OCI-LY7 (cell line): ENCODE measurements at regions not wholly inside any gene's neighbourhood (a gene's known extent, or its start where the extent isn't known, plus 50 kb on each side); places are given as distances from the start of the nearest gene placed in this dataset.

Experiments
- BruUV-seq: library from RNA; stranded (reverse); fragments of 400-500 nt; replicated peaks from 2 replicates; lab custom pipeline; 2021; lab: Mats Ljungman, UMichigan
- CTCF ChIA-PET: fragments of 300-600 bp; sonication (Branson Sonifier 250); formaldehyde crosslinking; loops from one replicate; lab custom pipeline; 2022; ENCODE audit warnings: antibody characterized with exemption; ENCODE audit not compliant: unreplicated experiment; lab: Charles Lee
- POLR2A ChIA-PET: fragments of 300-600 bp; sonication (Branson Sonifier 250); formaldehyde crosslinking; loops from one replicate; lab custom pipeline; 2022; ENCODE audit warnings: antibody characterized with exemption; lab: Charles Lee
- DNase-seq: peaks from one replicate; pipeline ENCODE4 v3.0.0-alpha.2; 2015; ENCODE audit warnings: low spot score
- H2AFZ ChIP-seq: fragments of 200-600 bp; sonication (generic), shearing (Covaris generic); 2 replicates; pipeline ENCODE4 v1.6.1; 2014; ENCODE audit warnings: mild to moderate bottlenecking, antibody characterized with exemption, low read length, moderate library complexity
- H3K27ac ChIP-seq: fragments of 200-600 bp; sonication (generic); 2 replicates; pipeline ENCODE4 v1.5.1; 2014; ENCODE audit warnings: mixed run types, low read depth, mild to moderate bottlenecking, moderate library complexity, low read length, inconsistent platforms; ENCODE audit not compliant: poor library complexity, severe bottlenecking
- H3K36me3 ChIP-seq: fragments of 200-600 bp; sonication (generic); 2 replicates; pipeline ENCODE4 v1.6.1; 2014; ENCODE audit warnings: mild to moderate bottlenecking, antibody characterized with exemption, low read length, moderate library complexity, mixed read lengths; ENCODE audit not compliant: insufficient read depth
- H3K4me1 ChIP-seq: fragments of 200-600 bp; sonication (generic); 2 replicates; pipeline ENCODE4 v1.5.1; 2014; ENCODE audit warnings: mild to moderate bottlenecking, low read length; ENCODE audit not compliant: insufficient read depth, poor library complexity, severe bottlenecking
- H3K4me2 ChIP-seq: fragments of 200-600 bp; sonication (generic); 2 replicates; pipeline ENCODE4 v1.6.1; 2014; ENCODE audit warnings: mild to moderate bottlenecking, low read length
- H3K4me3 ChIP-seq: fragments of 200-600 bp; sonication (generic); 2 replicates; pipeline ENCODE4 v1.5.1; 2014; ENCODE audit warnings: mild to moderate bottlenecking, low read depth, low read length; ENCODE audit not compliant: poor library complexity, severe bottlenecking
- H3K79me2 ChIP-seq: fragments of 200-600 bp; sonication (generic); 2 replicates; pipeline ENCODE4 v1.6.1; 2016; ENCODE audit warnings: low read depth, mild to moderate bottlenecking, low read length, moderate library complexity, mixed read lengths; ENCODE audit not compliant: insufficient read depth
- H3K9me2 ChIP-seq: fragments of 200-600 bp; sonication (generic); 2 replicates; pipeline ENCODE4 v1.6.1; 2016; ENCODE audit warnings: mild to moderate bottlenecking, low read length, mixed read lengths; ENCODE audit not compliant: insufficient read depth
- H3K9me3 ChIP-seq: fragments of 200-600 bp; sonication (generic); 2 replicates; pipeline ENCODE4 v1.6.1; 2014; ENCODE audit warnings: mild to moderate bottlenecking, mixed run types, low read length, mixed read lengths
- H4K20me1 ChIP-seq: fragments of 200-600 bp; sonication (generic); 2 replicates; pipeline ENCODE4 v1.6.1; 2014; ENCODE audit warnings: mild to moderate bottlenecking, antibody characterized with exemption, low read length, moderate library complexity, mixed read lengths; ENCODE audit not compliant: insufficient read depth
- CTCF ChIP-seq: fragments of 200-600 bp; sonication (generic); conservative IDR thresholded peaks from 2 replicates; pipeline ENCODE4 v1.5.1; 2014; ENCODE audit warnings: mild to moderate bottlenecking, antibody characterized with exemption, low read length, moderate library complexity, mixed read lengths
- EZH2phosphoT487 ChIP-seq: fragments of 200-600 bp; sonication (generic); IDR thresholded peaks from 2 replicates; pipeline ENCODE4 v1.6.1; 2018; ENCODE audit warnings: low read depth, borderline replicate concordance, mild to moderate bottlenecking, mixed run types, antibody characterized with exemption, low read length, moderate library complexity, mixed read lengths
- intact Hi-C: fragments of 100-400 bp; cut with micrococcal nuclease; formaldehyde crosslinking; loops from one replicate; pipeline ENCODE4 v1.10.0; 2022; ENCODE audit not compliant: unreplicated experiment

- TF ChIP-seq CTCF = no peak
- TF ChIP-seq EZH2phosphoT487 = no peak
- H3K4me1 ChIP-seq = no peaks in the 10 kb centered on the region
- no peaks in the 10 kb centered on the region for H3K9me2 ChIP-seq
- no peaks in the 10 kb centered on the region for H3K36me3 ChIP-seq
- no peaks in the 10 kb centered on the region for H3K9me3 ChIP-seq
- no peak overlapping the region for H2AFZ ChIP-seq
- H3K4me3 ChIP-seq = no peak overlapping the region
- no peak for DNase-seq
- H4K20me1 ChIP-seq = no peaks in the 10 kb centered on the region
- intact Hi-C loops = no loop called here
- BruUV-seq = no TSS peak
- no peak overlapping the region for H3K27ac ChIP-seq
- no peak overlapping the region for H3K4me2 ChIP-seq
- ChIA-PET POLR2A (interaction anchor here (0.6 kb wide), 1 partner anchor 440 kb away, joined by 3 read pairs; no protein-coding TSS in a partner anchor), CTCF (no interaction called here)
- H3K79me2 ChIP-seq = no peaks in the 10 kb centered on the region
Measured at GRCh38 chr15:26214290-26214689, 351.2 kb upstream of the ATP10A start.

GRCh38 chr15:26213427-26213826 lies 350.3 kb upstream of the ATP10A start:
- POLR2A ChIA-PET = no interaction called here
- H3K4me2 ChIP-seq = no peak overlapping the region
- no peak for TF ChIP-seq EZH2phosphoT487
- no peak for TF ChIP-seq CTCF
- BruUV-seq = no TSS peak
- no peaks in the 10 kb centered on the region for H3K4me1 ChIP-seq
- no peaks in the 10 kb centered on the region for H4K20me1 ChIP-seq
- no peaks in the 10 kb centered on the region for H3K9me3 ChIP-seq
- H3K79me2 ChIP-seq = no peaks in the 10 kb centered on the region
- no peaks in the 10 kb centered on the region for H3K36me3 ChIP-seq
- no peak overlapping the region for H2AFZ ChIP-seq
- CTCF ChIA-PET = no interaction called here
- H3K4me3 ChIP-seq = no peak overlapping the region
- no peak overlapping the region for H3K27ac ChIP-seq
- no peak for DNase-seq
- intact Hi-C loops = no loop called here
- no peaks in the 10 kb centered on the region for H3K9me2 ChIP-seq

GRCh38 chr15:26212109-26212508 lies 349.0 kb upstream of the ATP10A start:
- Histone ChIP-seq H4K20me1 (no peaks in the 10 kb centered on the region), H3K79me2 (no peaks in the 10 kb centered on the region), H2AFZ (no peak overlapping the region), H3K9me3 (no peaks in the 10 kb centered on the region), H3K4me2 (no peak overlapping the region), H3K27ac (no peak overlapping the region), H3K4me3 (no peak overlapping the region), H3K9me2 (no peaks in the 10 kb centered on the region), H3K4me1 (no peaks in the 10 kb centered on the region), H3K36me3 (no peaks in the 10 kb centered on the region)
- intact Hi-C loops = no loop called here
- TF ChIP-seq EZH2phosphoT487 (no peak), CTCF (no peak)
- no TSS peak for BruUV-seq
- ChIA-PET POLR2A (interaction anchor here (0.7 kb wide), 1 partner anchor 927 kb away, joined by 3 read pairs; no protein-coding TSS in a partner anchor), CTCF (no interaction called here)
- DNase-seq = no peak
